Activated CD4-positive, alpha-beta T cell treated with anti-CD3 and anti-CD28 coated beads, Interleukin-2, amount 50 U/mL, for 48 hours (primary cell): ENCODE measurements at regions not wholly inside any gene's neighbourhood (a gene's known extent, or its start where the extent isn't known, plus 50 kb on each side); places are given as distances from the start of the nearest gene placed in this dataset.
A peak's percentile ranks its signal among the peaks of the same experiment; 100 is the strongest.

Experiments used
- DNase-seq, 2 experiments: peaks; one replicate each; pipeline ENCODE4 v3.0.0-alpha.2; 2020

DNA sequence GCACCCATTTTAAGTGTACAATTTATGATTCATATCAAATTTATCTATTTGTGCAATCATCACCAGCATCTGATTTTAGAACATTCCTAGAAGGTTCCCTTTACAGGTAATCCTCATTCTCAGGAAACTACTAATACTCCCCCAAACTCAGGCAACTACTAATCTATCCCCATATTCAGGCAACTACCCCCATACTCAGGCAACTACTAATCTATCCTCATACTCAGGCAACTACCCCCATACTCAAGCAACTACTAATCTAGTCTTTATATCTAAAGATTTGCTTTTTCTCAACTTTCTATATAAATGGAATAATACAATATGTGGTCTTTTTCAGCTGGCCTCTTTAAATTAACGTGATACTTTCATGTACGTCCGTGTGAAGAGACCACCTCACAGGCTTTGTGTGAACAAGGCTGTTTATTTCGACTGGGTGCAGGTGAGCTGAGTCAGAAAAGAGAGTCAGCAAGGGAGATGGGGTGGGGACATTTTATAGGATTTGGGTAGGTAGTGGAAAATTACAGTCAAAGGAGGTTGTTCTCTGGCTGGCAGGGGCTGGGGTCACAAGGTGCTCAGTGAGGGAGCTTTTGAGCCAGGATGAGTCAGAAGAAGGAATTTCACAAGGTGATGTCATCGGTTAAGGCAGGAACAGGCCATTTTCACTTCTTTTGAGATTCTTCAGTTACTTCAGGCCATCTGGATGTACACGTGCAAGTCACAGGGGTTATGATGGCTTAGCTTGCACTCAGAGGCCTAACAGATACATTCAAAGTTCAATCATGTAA lies 1444.5 kb upstream of the CADM2 start:
- no peak for DNase-seq

DNA sequence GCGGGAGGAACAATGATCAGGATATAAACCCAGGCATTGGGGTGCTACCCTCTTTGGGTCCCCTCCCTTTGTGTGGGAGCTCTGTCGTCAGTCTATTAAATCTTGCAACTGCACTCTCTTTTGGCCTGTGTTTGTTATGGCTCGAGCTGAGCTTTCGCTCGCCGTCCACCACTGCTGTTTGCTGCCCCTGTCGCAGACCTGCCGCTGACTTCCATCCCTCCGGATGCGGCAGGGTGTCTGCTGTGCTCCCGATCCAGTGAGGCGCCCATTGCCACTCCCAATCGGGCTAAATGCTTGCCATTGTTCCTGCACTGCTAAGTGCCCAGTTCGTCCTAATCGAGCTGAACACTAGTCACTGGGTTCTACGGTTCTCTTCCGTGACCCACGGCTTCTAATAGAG lies 1443.7 kb upstream of the CADM2 start:
- DNase-seq = no peak

DNA sequence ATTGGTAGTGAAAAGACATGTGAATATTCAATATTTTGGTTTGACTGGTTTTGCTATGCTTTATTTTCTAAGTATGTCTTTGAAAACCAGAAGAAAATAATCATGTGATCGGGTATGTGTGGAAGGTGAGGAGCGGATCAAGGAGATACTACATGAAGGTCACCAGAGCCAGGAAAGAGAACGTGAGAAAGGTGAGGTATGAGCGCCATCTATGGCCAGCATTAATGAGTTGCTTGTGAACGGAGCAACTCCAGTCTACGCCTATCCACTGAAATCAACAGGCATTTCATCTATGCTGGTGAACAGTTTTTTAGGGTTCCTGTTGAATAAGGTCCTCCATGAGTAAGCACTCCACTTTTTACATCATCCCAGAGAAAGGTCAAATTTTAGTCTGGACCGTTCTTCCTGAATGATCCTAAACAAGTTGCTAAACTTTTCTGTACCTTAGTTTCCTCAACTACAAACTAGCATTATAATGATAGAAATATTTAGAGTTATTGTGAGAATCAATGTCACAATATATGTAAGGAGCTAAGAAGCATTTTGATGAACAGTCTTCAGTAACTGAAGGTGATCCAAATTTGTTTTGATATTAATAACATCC lies 1435.2 kb upstream of the CADM2 start:
- peak in 1 of 2 experiments; percentile 7 for DNase-seq

DNA sequence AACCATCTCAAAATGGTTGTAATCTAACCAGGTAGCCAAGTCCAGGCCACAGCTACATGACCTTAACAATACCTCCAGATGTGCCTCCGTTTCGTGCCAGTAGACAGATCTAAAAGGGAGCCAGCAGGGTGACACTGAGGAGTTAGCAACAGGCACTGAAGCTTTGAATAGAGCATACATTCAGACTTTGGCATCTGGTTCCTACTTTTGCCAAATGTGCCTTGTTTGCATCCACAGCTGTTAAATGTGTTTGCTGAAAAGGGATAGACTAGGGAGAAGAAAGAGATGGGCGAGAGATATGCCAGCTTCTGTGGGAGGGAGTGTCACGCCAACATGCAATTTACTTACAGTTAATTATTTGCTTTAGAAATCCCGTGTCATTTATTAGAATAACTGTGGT lies 1433.9 kb upstream of the CADM2 start:
- DNase-seq = no peak

DNA sequence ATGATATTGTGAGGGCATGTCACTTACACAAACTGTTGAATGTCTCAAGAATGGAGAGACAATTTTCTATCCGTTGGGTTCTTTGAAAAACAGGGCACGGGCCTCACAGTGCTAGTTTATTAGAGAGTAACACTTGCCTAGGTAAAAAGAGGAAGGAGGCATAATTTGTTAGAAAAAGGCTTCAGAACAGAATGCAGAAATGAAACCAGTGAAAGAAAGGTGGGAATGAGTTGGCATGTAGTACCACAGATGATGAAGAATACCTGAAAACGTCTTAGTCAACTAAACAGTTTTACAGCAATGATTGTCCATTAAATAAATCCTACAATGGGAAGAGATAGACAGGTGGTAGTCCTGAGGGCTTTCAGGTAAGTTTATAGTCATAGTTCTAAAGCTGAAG lies 1399.7 kb upstream of the CADM2 start:
- no peak for DNase-seq

DNA sequence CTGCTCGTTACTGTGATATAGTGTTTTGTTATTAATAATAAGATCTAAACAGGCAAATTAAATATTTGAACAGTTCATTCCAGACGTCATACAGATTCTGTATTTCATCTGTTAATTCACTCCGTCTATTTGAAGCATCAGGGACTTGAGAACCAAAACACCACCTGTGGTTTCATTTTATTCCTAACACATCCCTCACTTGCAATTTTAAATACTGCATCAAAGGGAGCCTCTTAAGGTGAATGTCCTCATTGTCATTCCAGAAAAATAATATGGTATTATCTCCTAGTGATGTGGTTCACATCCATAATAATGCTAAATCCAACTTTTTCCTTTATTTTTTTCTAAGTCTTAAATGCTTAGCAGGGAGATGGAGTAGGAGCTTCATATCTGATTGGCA lies 1390.9 kb upstream of the CADM2 start:
- DNase-seq = no peak

DNA sequence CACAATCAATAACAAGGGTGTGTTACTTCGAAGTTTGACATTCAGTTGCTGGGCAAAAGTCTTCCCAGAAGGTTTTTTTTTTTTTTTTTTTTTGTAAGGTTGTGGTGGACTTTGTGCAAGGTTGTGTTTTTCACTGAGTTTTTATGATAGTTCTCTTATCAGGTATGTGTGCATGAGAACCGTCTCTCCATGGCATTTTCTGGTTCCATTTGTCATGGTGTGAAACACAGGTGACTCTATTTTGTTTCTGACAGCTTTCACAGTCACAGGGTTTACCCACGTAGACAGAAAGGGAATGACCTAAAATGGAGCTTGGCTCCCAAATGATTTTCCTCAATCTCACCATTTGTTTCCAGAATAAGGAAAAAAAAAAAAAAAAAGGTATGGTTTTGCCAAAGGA lies 1377.2 kb upstream of the CADM2 start:
- no peak for DNase-seq

DNA sequence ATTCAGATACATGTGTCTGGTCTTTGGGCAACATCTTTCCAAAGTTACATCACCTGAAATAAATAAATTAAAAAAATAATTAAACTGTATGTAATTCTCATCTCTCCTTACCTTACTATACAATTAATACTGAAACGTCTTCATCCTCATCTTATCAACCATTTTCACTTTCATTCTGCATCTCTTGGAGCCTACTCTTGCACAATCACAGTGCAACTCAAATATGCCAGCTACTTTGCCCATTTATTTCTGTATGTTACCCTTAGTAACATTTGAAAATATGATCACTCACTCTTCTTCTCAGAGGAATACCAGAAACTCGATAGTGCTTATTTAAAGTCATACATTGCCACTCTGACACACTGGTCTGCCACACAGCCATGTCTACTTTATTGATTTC lies 1357.1 kb upstream of the CADM2 start:
- DNase-seq = no peak

DNA sequence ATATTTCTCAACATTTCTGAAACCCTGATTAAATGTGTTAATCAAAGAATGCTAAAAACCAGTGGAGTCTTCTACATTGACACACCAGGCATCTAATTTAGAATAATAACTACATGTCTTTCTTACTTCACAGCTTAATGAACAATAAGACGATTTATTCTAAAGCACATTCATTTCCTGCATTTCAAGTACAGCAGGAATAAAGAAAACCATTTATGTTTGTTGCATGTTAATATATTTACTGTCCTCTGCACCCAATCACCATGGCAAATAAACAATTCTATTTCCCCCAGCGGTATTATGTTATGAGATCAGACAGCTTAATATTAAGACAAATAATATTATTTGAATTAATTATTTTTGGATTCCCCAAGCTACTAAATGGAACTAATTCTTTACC lies 1336.3 kb upstream of the CADM2 start:
- no peak for DNase-seq

DNA sequence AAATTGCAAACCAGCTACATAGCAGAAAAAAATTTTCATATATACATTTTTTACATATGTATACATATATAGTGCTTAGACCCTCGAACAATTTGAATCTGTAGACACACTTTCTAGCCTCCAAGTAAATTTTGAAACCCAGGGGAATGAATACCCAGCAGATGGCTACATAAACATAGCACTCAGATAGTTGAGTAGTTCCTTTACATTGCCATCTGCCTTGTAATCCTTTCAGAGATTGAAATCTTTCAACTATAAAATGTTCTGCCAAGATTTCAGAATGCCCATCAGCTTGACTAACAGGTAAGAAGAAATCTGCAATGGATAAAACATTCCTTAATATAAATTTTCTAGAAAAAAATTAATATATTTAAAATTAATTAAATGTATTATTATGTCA lies 1333.5 kb upstream of the CADM2 start:
- no peak for DNase-seq

DNA sequence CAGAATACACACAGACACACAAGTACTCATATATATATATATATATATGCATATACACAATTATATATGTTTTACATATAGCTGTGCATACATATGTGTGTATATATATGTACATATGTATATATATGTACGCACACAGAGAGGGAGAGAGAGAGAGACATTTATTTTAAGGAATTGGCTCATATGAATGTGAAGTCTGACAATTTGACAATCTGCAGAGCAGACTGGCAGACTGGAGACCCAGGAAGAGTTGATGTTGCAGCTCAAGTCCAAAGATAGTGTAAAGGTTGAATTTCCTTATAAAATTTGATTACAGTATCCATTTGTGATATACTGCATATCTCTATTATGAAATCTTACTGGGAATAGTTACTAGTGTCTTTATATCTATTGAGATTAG lies 1330.3 kb upstream of the CADM2 start:
- no peak for DNase-seq

DNA sequence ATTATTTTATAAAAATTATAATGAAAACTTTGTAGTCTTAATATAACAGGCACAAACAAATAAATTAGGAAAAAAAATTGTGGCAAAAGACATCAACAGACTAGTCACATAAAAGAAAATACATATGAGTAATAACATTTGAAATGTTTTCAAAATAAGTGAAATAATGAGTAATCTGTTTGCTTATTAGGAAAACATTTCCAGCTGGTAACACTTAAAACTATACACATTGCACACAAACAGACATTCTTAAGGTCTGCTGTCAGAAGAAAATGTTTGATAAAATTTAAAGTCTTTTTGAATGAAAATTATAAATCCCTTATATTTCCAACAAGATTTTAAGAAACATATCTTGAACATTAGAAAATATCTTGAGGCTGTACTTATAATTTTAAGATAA lies 1326.3 kb upstream of the CADM2 start:
- DNase-seq = no peak

DNA sequence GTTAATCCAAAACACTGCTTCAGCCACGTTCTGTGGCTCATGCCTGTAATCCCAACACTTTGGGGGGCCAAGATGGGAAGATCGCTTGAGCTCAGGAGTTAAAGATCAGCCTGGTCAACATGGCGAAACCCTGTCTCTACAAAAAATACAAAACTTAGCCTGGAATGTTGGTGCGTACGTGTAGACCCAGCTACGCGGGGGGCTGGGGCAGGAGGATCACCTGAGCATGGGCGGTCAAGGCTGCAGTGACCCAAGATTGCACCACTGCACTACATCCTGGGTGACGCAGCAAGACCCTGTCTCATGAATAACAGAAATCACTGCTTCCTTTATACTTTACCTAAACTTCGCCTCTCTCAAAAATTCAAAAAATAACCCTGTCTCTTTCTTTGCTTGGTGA lies 1325.0 kb upstream of the CADM2 start:
- no peak for DNase-seq

DNA sequence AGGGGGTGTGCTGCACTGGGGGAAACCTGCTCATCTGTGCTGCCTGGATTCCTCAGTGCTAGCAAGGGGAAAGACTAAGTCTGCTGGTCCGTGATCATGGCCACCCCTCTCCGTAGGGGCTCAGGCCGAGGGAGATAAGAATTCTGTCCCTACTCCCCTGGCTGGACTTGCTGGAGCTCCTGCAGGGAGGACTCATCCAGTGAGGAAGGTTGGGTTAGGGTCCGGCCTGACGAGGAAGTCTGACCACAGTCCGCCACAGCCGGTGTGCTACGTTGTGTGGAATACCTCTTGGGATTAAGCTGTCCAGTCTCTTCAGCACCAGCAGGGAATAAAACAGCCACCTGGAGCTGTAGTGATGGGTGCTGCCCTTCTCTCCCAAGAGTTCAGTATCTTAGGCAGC lies 1309.1 kb upstream of the CADM2 start:
- DNase-seq = no peak

DNA sequence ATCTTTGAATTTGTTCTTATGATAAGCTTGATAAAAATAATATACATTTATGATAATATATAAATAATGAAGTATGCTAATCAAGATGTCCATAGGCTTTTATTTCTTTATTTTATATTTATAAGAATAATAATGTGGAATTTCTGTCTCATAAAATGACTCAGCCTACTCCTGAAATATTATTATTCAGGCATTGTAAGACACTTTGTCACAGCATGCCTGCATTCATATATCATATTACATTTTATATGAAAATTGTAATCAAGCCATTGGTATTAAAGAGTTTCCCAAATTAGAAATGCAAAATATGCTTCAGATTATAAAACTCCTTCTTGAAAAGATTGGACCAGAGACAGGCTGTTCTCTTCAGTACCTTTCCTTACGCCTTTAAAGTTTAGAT lies 1303.7 kb upstream of the CADM2 start:
- no peak for DNase-seq

DNA sequence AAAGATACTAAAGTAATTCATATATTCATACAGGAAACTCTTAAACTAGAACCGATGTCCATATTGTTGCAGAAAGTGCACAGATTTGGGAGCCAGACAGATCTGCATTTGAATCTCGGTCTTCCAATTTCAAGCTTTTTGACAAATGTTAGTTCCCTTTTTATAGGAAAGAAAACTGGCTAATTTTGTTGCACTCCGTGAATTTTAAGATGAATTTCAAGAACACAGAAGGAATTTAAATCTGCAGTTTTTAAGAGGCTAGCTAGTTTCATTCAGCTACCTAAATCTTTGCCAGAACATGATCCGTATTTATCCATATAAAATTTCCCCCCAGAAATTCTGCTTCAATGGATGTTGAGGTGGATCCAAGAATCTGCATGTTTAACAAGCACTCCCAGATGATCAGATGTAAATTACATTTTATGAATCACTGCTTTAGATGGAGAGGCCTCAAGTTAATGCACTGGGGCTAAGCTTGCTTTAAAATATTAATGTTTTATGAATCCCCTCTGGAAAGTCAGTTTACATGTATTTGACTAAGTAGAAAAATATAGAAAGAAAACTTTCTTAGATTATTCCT lies 1296.3 kb upstream of the CADM2 start:
- DNase-seq = no peak

DNA sequence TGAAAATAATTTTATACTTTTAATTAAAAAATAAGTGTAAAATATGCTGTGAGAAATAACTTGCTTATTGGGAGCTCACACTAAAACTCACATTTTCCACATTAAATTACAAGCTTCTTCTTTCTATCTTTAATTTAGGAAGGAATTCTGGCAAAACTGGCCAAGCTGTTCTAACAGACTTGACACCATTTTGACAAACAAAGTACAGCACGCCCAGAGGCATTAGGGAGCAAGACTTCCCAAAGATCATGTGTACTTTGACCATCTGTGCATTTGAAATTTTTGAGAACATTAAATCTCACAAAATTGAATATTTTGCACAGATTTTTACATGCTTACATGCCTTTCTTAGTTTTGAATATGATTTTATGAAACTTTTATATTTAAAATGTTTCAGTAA lies 1288.4 kb upstream of the CADM2 start:
- DNase-seq = no peak

DNA sequence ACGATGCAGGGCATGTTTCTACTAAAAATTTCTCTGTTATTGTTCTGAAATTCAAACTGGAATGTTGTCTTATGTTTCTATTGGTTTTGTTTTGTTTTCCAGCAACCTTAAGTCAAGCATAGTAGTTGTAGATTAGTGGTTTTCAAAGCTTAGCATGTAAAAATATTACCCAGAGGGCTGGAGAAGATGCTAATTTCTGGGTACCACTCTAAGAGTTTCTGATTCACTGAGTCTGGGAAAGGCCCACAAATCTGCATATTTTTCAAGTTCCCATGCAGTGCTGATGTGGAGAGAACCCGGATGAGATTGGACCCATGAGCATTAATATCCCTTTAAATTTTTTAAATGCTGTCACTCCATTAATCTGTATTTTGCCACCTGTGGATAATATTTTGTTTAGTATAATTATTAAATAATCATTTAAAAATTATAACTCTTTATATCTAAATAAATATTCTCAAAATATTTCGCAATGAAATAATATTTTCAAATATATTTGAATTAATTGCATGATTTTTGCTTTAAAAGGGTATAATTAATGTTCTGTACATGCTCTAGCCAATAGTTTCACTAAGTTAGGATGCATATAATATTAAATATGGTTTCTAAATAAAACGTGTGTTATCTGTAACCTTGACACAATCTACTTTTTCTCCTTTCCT lies 1274.7 kb upstream of the CADM2 start:
- no peak for DNase-seq

DNA sequence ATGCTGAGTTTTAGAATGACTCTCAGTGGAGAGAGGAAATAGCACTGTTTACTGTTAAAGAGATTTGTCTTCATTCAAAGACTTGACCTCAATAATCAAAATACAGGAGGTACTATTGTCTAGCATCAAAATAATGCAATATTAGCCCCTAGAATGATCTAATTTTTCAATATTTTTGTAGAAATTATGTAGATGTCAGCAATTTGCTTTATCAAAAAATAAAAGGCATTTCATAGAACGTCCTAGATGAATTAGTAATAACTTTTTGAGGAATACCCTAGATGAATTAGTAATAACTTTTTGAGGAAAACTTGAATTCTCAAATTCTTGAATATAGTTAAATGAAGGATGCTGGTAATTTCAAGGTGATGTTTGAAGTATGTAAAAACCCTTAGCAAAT lies 1252.1 kb upstream of the CADM2 start:
- no peak for DNase-seq

DNA sequence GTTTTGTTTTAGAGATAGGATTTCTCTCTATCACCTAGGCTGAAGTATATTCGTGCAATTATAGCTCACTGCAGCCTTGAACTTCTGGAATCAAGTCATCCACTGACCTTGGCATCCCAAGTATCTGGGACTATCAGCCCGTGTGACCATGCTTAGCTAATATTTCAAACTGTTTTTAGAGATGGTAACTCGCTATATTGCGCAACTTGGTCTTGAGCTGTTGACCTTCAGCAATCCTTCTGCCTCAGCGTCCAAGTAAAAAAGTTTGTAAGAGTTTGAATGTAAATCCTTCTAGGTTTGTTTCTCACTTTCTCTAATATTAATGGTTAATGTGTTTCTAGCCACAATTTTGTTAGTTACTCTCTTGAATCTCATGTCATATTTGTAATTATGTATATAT lies 1243.5 kb upstream of the CADM2 start:
- no peak for DNase-seq

DNA sequence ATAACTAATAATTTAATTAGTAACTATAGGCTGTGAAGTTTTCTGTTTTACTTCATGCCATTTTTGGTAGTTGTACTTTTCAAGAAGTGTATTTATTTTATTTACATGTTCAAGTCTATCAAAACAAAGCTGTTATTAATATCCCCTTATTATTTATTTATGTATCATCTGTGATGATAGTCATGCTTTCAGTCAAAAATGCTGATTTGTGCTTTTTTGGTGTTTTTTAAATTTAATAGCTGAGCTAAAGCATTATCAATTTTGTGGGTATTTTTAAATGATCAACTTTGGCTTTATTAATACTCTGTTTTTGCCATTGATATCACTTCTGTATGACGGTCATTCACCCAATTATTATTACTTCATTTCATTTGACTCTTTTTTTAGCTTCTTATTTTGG lies 1229.2 kb upstream of the CADM2 start:
- DNase-seq = no peak

DNA sequence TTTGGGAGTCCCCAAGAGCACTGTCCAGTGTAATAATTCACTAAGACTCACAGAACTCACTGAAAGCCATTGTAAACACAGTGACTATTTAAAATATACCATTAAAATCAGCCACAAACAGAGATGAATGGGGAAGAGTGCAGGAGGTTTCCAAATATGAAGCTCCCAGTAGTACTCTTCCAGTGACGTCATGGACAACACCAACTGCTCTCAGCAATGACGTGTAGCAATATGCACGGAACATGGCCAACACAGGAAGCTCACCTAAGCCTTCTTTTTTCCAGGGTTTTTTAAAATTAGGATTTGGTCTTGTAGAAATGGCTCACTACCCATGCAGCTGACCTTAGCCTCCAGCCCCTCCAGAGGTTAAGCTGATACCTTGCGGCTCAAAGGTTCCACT lies 1224.1 kb upstream of the CADM2 start:
- no peak for DNase-seq

DNA sequence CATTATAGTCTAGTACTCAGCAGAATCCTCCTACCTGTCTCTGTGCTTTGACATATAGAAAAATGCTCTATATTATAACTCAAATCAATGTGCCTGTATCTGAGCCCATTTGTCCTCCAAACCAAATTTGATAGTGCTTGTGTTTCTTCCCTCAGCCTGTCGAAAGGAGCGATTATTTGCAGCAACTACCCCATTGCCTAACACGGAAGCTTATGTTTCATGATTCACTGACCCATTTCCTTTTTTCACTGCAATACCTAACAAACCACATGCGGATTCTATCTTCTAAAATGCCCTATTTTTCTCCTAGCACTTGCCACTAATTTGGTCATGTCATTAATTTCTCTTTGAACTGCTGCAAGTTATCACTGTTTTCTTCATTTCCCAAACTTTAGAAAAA lies 1220.6 kb upstream of the CADM2 start:
- DNase-seq = no peak

DNA sequence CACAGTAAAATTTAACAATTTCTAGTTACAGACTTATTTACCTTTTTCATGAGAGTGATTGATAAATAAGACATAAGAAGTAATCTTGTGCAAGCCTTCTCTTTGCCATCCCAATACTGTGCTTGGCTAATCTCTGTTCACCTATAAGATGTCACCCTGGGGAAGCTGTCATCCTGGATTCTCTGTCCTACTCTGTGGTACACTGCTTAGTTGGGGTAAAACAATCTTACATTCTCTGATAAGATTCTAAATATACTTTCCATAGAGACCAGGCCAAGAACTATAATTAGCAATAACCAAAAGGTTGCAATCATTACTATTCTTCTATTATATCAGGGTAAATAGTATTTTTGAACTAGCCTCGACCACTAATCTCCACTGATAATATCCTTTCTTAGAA lies 1218.3 kb upstream of the CADM2 start:
- DNase-seq = no peak
